Left ventricle myocardium inferior (tissue), 1 donor: ENCODE measurements at regions not wholly inside any gene's neighbourhood (a gene's known extent, or its start where the extent isn't known, plus 50 kb on each side); places are given as distances from the start of the nearest gene placed in this dataset.

Experiments
- DNase-seq: peaks from one replicate; pipeline ENCODE4 v3.0.0-alpha.2; 2020
- H3K27ac ChIP-seq: fragments of 200-600 bp; replicated peaks from 2 replicates; pipeline ENCODE4 v1.8.0; 2021
- H3K27me3 ChIP-seq: fragments of 200-600 bp; 2 replicates; pipeline ENCODE4 v1.8.0; 2021; ENCODE audit warnings: low read depth
- H3K36me3 ChIP-seq: fragments of 200-600 bp; 2 replicates; pipeline ENCODE4 v1.8.0; 2021
- H3K4me1 ChIP-seq: fragments of 200-600 bp; 2 replicates; pipeline ENCODE4 v1.8.0; 2021
- H3K4me3 ChIP-seq: fragments of 200-600 bp; 2 replicates; pipeline ENCODE4 v1.8.0; 2021; ENCODE audit warnings: mild to moderate bottlenecking, moderate library complexity
- H3K9me3 ChIP-seq: fragments of 200-600 bp; replicated peaks from 2 replicates; pipeline ENCODE4 v1.8.0; 2021
- intact Hi-C: fragments of 100-400 bp; cut with micrococcal nuclease; formaldehyde crosslinking; loops from one replicate; pipeline ENCODE4 v1.11.0; 2022
- TF ChIP-seq, protein P1 (sequence below): fragments of 200-600 bp; IDR thresholded peaks from 2 replicates; pipeline ENCODE4 v1.8.0; 2021; ENCODE audit warnings: antibody characterized with exemption, mild to moderate bottlenecking, borderline replicate concordance
- donor health status: DM: no; HTN: yes; CAD: no; lungs with severe emphysema.

DNA sequence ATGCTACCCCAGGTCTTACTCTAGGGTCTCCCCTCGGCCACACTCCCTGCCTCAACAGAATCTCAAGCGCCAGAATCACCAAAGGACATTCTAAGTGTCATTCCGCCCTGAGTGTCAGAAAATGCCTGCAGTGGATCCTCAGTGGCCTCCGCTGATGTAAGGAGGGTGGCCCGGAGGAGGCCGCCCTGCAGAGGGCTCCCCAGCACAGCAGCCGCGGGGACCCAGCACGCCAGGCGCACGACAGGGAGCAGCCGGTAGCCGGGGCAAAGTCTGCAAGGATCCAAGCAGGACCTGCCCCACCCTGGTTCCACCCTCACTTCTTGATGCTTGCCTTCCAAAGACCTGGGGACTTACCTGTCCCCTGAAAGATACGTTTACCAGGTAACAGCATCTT, 54.2 kb upstream of the ID2 start:
- Histone ChIP-seq H3K4me3 (no peak overlapping the region), H3K9me3 (no peaks in the 10 kb centered on the region), H3K27ac (no peak overlapping the region), H3K4me1 (peaks cover 10% of the 10 kb centered on the region), H3K36me3 (no peaks in the 10 kb centered on the region), H3K27me3 (no peaks in the 10 kb centered on the region)
- TF ChIP-seq, protein P1, sequence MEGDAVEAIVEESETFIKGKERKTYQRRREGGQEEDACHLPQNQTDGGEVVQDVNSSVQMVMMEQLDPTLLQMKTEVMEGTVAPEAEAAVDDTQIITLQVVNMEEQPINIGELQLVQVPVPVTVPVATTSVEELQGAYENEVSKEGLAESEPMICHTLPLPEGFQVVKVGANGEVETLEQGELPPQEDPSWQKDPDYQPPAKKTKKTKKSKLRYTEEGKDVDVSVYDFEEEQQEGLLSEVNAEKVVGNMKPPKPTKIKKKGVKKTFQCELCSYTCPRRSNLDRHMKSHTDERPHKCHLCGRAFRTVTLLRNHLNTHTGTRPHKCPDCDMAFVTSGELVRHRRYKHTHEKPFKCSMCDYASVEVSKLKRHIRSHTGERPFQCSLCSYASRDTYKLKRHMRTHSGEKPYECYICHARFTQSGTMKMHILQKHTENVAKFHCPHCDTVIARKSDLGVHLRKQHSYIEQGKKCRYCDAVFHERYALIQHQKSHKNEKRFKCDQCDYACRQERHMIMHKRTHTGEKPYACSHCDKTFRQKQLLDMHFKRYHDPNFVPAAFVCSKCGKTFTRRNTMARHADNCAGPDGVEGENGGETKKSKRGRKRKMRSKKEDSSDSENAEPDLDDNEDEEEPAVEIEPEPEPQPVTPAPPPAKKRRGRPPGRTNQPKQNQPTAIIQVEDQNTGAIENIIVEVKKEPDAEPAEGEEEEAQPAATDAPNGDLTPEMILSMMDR, result no peak
- intact Hi-C loops, result no loop called here
- no peak for DNase-seq

DNA sequence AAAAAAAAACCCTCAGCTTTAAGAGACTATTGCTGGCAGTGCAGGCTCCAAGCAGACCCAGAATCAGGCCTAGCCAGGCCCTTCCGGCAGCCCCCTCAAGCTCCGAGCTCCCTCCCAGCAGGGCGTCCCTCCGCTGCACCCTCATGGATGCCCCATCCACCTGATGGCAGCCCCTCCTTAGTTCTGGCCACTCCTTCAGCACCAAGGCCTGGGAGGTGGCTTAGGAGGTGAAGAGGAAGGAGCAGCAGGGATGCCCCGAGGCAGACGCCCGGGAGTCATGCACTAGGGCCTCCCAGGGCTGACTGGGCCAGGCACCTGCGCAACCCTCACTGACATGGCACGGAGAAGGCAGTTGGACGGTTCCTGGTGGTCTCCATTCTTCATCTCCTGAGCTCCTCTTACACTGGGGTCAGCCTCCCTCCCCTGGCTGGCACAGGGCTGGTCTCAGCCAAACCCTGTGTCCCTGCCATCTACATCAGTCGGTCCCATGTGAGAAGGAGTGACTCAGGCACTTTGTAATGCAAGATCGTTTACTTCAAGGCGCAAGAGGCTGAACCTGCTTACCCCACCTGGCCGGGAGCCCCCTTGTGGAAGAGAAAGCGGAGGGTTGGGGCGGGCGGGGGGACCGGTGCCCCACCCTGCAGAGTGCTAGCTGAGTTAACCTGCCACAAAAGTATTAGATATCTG, 53.5 kb upstream of the ID2 start:
- Histone ChIP-seq H3K27ac (no peak overlapping the region), H3K4me1 (peaks cover 10% of the 10 kb centered on the region), H3K4me3 (no peak overlapping the region), H3K36me3 (no peaks in the 10 kb centered on the region), H3K27me3 (no peaks in the 10 kb centered on the region), H3K9me3 (no peaks in the 10 kb centered on the region)
- intact Hi-C loops, result no loop called here
- TF ChIP-seq, protein P1, result no peak
- DNase-seq, result no peak

DNA sequence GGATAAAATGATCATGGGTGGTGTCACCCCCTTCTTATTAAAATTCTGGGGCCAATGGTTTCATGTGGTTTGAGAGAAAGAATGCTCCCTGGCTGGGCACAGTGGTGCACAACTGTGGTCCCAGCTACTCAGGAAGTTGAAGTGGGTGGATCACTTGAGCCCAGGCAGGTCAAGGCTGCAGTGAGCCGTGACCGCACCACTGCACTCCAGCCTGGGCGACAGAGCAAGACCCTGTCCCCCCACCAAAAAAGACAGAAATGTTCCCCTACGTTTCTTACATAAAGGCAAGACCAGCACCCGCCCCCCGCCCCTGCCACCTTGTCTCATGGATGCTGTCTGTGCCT, 53.0 kb upstream of the ID2 start:
- intact Hi-C loops, result no loop called here
- Histone ChIP-seq H3K36me3 (no peaks in the 10 kb centered on the region), H3K27ac (no peak overlapping the region), H3K9me3 (no peaks in the 10 kb centered on the region), H3K27me3 (no peaks in the 10 kb centered on the region), H3K4me3 (no peak overlapping the region), H3K4me1 (peaks cover 12% of the 10 kb centered on the region)
- TF ChIP-seq, protein P1, result no peak
- no peak for DNase-seq

- no peaks in the 10 kb centered on the region for H3K27me3 ChIP-seq
- H3K4me1 ChIP-seq, result peaks cover 13% of the 10 kb centered on the region
- H3K9me3 ChIP-seq, result no peaks in the 10 kb centered on the region
- no peak overlapping the region for H3K27ac ChIP-seq
- H3K4me3 ChIP-seq, result no peak overlapping the region
- intact Hi-C loops, result no loop called here
- TF ChIP-seq, protein P1, result no peak
- no peak for DNase-seq
- no peaks in the 10 kb centered on the region for H3K36me3 ChIP-seq
Measured at GRCh38 chr2:8629402-8629801, 52.5 kb upstream of the ID2 start.

- TF ChIP-seq, protein P1, result no peak
- Histone ChIP-seq H3K27me3 (no peaks in the 10 kb centered on the region), H3K9me3 (no peaks in the 10 kb centered on the region), H3K4me3 (no peak overlapping the region), H3K27ac (no peak overlapping the region), H3K36me3 (no peaks in the 10 kb centered on the region), H3K4me1 (peaks cover 13% of the 10 kb centered on the region)
- no peak for DNase-seq
- intact Hi-C loops, result no loop called here
Measured at GRCh38 chr2:8630676-8631464, 51.0 kb upstream of the ID2 start.
